ENCODE measurements at regions not wholly inside any gene's neighbourhood (a gene's known extent, or its start where the extent isn't known, plus 50 kb on each side); places are given as distances from the start of the nearest gene placed in this dataset.
"Not testable (repeated sequence)": the region's sequence is repeated elsewhere in the genome, so short reads cannot be mapped to it uniquely, and the experiment has no call there.

DNA sequence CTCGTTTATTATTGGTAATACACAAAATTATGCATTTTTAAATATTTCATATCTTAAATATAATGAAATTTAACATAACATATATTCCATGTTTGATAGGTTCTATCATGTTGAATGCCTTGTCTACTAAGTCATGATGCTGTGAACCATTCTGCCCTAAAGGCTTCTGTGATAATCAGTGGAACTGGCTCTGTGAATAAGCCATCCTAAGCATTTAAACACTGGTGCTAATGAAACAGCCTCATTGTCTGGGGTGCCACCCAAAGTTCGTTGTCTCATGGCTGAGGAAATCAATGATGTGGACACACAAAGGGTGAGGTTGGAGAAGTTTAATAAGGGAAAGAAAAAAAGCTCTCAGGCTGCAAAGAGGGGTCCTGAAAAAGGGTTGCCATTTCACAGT lies 264.7 kb upstream of the ZRANB2 start:
- DNase-seq: no peak

DNA sequence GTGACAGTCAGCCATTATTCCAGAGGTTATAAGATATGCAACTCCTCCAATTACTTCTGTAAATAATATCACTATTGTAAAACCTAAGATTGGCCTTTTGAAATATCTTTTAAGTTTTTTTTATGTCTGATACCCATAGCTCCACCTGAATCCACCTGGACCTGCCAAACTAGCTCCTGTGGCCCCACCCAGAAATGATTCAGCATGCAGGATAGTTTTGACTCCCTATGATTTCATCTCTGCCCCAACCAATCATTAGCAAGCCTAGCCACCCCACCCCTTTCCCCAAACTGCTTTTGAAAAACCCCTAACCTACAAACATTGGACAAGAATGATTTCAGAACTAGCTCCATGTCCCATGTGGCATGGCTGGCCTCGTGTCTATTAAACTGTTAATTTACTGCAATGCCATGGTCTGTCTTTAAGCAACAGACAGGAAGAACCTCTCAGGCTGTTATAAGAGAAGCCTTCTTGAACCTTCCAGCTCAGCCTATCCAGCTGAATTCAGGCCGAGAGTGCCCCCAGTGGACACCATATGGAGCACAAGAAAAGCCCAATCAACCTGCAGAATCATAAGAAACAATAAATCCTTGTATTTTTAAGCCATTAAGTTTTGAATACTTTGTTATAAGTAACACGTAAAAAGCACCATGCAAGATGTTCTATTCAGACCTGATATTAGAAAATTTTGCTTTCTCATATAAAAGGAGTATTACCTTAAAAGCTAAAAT lies 263.0 kb upstream of the ZRANB2 start:
- no peak for DNase-seq

DNA sequence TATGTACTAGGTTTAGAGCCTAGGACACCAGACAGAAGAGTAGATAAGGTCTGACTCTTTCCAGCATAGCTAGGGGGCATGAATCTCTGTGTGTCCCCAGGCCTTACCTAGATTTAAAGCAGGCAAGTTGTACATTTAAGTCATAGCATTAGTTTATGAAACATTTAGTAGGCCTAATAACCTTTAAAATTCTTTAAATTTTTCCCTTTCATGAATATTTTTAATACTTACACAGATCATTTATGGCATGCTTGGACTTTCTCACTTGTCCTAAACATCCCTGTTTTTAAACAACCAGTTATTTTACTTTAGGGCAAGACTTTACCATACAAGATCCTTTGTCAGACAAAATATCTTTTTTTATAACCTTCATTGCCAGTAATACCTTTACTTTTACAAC lies 258.4 kb upstream of the ZRANB2 start:
- no peak for DNase-seq

DNA sequence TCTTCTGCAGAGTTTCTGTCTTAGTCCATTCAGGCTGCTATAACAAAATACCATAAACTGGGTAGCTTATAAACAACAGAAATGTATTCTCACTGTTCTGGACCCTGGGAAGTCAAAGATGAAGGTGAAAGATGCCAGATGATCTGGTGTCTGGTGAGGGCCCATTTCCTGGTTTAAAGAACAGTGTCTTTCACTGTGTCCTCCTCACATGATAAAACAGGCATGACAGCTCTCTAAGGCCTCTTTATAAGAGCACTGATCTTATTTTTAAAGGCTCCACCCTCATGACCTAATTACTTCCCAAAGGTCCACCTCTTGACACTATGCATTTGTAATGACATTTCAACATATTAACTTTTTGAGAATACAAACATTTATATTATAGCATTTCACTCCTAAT lies 250.2 kb upstream of the ZRANB2 start:
- no peak for DNase-seq

DNA sequence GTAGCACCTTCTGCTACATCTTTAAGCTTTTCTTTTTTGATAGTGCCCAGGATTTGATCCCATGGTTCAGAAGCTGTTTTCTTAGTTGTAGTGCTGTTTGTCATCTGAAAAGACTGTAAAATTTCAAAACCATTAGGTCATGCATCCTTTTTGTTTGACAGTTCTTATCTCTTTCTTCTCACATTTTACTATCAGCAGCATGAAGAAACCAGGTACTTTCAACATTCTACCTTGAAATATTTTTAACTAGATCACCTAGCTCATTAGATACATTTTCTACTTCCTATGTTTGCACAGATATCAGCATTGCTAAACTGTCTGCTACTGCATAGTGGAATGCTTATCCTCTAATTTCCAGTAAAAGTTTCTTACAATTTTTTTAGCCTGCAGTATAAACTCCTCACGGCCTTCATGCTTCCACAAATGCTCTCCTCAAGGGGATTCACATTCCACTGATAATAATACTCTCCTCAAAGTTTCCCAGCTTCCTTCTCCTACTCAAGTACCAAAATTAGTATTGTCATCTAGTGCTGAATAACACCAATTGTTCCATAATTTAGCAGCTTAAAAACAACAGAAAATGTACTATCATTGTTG lies 243.9 kb upstream of the ZRANB2 start:
- no peak for DNase-seq

DNA sequence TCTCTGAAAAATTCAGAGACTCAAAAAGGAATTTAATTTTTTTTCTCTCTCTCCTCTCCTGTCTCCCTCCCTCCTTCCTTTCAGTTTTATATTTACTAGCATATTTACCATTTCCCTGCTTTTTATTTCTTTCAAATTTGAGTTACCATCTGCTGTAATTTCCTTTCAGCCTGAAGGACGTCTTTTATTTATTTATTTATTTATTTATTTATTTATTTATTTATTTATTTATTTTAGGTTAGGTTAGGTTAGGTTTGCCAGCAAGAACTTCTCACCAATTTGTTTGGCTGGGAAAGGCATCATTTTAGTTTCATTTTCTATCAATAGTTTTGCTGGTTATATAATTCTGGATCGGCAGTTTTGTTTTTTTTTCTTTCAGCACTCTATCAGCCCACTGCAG lies 231.7 kb upstream of the ZRANB2 start:
- no peak for DNase-seq

DNA sequence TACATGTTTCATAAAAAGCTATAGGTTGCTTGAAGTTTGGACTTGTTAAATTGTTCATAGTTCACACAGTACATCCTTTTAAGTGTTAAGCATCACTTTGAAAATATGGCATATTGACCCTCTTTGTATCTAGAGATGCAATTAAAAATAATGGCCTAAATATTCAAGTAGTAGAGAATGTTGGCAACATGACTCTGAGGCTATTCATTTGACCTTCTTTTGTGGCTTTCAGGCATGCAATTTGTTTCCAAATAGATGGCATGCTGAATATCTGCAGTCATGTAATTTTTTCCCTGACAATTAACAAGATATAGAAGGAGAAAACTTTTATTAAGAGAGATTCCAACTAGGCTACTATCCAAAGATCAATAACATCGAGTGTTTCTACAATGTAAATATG lies 230.5 kb upstream of the ZRANB2 start:
- no peak for DNase-seq

DNA sequence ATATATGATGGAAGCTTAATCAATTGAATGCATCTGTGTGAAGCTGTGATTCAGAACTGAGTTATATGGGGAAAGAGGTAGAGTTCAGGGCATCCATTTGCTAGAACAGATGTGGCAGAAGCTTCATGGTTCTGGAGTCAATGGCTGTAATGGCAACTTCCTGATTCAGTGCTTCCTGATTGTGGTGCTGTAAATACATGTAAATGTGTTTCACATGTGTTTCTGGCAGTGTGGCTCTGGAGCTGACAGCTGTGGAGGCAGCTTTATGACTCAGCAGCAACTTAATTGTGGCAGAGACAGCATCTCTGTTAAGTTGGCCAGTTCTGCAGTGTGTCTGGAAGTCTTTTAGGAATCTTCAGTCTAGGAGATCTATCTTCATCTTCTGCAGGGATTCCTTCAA lies 226.6 kb upstream of the ZRANB2 start:
- DNase-seq: no peak

DNA sequence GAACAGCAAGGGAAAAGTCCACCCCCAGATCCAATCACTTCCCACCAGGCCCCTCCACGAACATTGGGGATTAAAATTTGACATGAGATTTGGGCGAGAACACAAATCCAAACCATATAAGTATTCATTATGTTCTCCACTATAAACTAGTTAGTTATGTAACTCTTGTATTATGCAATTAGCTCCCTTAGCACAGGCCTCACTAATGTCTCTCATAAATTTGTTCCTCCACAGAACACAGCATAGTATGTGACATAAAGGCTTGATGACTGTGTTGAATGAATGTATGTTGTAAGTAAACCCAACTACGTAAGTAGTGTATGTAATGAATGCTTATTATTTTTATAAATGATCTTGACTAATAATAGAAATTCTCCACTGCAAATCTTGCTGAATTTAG lies 223.3 kb upstream of the ZRANB2 start:
- DNase-seq: no peak

DNA sequence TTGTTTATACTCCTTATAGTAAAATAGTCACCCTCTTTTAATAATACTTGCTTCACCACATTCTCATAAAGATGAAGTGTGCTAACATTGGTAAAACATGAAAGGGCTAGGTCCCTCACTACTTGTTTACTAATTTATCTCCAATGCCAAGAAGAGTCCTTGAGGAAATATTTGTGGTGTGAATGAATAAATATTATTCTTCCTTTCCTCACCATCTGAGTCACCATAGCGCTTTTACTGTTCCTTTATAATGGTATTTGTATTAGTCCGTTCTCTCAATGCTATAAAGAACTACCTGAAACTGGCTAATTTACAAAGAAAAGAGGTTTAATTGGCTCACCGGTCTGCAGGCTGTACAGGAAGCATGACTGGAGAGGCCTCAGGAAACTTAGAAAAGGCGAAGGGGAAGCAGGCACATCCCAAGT lies 222.8 kb upstream of the ZRANB2 start:
- peak; percentile 79 for DNase-seq

DNA sequence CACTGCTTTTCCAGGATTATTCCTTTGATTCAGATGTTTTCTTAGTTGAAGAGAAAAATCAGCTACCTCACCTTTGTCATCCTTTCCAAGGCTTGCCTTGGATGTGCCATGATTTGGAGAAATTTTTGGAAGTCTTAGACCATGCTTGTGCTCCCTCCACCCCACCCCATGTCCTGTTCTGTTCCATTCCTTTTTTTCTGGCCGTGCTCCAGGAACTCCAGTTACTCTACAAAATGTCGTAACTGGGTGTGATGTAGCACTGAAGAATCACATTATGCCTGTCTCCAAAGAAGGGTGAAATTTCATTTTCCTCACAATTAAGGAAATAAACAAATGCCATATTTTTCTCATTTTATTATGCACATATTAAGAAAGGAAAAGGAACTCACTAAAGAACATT lies 217.8 kb upstream of the ZRANB2 start:
- DNase-seq: no peak

DNA sequence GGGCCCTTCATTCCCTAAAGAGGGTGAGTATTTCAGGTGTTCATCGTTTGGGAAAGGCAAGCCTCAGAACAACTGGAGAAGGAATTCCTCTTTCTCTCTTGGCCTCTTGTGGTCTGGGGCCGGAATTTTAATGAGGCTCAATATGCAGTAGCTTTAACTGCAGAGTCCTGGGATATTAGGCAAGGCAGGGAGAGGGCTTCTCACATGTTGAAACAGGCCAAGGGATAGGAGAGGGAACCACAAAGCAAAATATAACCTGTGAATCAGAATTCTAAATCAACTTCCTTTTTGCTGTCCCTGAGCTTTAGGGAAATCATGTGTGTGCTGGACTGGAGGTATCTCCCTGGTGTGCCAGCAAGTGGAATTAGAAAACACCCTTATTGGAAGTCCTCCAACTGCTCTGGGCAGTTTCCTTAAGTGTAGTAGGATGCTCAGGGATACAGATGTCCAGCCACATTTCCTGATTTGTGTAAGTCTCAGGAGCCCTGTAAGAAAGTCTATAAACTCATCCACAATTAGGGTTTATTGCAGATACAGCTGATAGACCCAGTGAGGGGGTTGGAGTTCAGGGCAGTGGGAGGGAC lies 215.8 kb upstream of the ZRANB2 start:
- no peak for DNase-seq

DNA sequence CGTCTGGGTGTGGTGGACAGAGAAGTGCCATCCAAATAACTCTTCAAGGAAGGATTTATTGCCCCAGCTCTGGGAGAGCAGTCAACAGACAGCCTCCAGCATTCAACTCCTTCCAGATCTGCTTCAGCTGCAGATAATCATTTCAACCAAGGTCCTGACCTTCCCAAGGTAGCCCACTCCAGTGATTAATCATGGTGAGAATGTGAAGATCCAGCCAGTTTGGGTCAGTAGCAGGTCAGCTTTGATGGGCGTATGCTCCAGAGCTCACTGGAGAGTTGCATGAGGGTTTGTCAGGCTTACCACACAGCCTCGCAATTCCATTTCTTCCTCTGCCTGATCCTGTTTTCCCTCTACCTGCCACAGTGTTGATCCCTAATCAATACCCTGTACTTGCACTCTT lies 214.5 kb upstream of the ZRANB2 start:
- no peak for DNase-seq

DNA sequence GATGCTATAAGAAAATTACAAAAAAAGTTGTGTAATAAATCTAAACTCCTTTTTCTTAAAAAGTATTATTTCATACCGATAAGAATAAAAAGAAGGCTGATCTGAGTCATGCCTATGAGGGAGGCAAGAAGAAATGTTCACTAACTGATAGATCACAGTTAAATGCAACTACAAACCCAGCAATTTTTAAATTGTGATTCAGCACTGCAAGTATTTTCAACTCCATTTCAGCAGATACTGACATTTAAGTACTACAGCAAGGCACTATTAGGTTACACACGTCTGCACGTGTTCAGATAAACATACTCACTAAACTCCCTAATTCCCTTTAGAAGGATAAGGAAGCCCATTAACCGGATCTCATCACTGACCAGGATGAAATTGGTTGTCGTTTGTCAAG lies 213.3 kb upstream of the ZRANB2 start:
- DNase-seq: no peak

DNA sequence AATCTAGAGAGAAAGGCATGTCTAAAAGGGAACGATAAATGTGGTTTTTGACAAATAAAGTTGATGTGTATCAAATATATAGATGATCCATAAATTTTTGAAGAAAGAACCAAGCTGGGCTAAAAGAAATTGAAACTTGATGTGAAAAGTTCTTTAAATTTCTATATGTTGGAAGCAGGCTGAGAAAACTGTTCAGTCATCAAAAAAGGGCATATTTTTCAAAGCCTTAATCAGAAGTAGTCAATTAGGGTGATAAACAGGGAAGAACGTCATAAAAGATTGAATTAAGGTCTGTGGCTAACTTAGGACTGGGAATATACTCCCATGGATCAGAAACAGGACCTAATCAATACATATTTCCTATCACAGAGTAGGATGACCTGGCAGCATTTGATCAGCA lies 211.4 kb upstream of the ZRANB2 start:
- DNase-seq: no peak

DNA sequence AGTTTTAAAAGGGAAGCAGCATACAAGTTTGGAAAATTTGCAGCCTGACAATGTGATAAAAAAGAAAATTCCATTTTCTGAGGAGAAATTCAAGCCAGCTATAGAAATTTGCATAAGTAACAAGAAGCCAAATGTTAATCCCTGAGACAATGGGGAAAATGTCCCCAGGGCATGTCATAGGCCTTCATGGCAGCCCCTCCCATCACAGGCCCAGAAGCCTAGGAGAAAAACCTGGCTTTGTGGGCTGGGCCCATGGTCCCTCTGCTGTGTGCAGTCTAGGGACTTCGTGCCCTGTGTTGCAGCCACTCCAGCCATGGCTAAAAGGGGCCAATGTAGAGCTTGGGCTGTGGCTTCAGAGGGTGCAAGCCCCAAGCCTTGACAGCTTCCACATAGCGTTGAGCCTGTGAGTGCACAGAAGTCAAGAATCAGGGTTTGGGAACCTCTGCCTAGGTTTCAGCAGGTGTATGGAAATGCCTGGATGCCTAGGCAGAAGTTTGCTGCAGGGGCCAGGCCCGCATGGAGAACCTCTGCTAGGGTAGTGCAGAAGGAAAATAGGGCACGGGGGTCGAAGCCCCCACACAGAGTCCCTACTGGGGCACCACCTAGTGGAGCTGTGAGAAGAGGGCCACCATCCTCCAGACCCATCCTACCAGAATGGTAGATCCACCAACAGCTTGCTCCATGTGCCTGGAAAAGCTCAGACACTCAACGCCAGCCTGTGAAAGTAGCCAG lies 209.8 kb upstream of the ZRANB2 start:
- DNase-seq: not testable (repeated sequence)

DNA sequence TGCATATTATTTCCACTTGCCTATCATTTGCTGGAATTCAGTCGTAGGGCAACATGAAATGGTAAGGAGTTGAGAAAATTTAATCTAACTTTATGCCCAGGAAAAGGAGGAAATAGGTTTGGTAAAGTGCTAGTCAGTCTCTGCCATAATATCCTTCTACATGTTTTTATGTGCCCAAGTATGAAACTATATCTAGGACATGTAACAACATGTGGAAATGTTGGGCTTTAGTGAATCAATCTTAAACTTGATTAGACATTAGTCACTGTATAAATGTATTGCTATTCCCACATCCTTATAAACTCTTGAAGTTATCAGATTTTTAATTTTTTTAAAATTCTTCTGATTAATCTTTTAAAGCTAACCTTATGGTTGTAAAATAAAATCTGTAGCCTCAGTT lies 204.7 kb upstream of the ZRANB2 start:
- no peak for DNase-seq

DNA sequence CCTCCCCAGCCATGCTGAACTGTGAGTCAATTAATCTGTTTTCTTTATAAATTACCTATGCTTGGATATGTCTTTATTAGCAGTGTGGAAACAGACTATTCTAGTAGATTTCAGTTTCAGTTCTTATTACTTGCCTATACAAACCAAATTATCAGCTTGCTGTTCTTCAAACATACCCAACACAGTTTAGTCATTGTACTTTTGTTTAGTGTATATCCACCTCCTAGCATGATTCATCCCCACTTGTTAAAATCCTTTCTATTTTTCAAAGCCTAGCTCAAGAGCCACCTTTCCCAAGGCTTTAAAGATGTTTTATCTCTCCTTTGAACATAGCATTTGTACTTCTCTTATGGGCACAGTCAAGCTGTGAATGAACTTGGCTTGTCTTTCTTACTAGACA lies 195.6 kb upstream of the ZRANB2 start:
- DNase-seq: no peak

DNA sequence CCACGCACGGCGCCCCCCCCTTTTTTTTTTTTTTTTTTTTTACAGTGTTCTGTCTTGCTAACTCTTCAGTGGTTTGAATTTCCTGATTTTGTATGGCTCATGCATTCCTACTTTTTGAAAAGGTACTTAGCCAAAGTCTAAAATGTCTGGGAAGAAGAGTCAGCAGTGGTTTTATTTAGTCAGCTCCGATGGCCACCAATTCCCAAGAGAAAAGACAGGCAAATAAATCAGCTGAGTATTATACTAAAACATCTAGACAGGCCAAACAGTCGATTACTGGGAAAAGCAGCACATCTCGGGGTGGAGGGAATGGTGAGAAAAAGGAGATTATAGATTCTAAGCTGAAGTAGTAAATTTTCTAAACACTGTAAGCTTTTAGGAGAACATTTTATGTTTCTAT lies 192.5 kb upstream of the ZRANB2 start:
- DNase-seq: no peak

DNA sequence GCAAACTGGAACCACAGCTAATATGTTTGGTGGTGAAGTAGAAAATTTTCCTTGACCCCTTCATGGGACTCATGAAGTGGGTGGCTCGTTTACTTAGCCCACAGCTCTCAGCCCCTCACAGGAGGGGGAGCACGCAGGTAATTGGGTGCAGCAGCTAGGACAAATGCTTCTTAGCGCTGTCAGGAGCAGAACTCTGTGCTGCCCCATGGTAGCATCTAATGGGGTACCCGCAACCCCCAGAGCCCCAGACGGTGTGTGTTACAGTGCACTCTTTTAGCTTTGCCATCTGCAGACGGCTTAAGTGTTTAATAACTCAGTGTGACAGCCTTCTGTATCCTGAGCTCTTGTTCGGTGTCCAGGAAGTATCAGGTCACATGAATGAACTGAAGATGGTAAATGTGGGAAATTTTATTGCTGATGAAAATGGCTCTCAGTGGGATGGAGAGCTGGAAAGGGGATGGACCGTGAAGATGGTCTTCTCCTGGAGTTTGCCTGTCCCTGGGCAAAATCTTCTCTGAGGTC lies 189.6 kb upstream of the ZRANB2 start:
- no peak for DNase-seq

DNA sequence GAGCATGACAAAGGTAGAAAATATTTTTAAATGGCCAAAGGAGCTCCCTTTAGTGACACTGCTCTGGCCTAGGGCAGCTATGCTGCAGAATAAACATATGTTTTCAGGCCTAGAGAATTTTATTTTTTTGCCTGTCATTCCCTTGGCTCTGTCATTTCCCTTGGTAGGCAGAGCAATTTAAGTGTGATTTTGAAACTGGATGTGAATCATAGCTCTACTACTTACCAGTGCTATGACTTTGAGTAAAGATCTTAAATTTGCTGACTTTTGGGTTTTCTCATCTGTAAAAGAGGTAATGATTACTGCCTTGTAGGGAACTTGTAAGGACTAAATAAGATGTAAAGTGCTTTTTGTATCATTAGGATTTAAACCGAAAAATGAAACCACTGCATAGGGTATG lies 189.0 kb upstream of the ZRANB2 start:
- DNase-seq: no peak

DNA sequence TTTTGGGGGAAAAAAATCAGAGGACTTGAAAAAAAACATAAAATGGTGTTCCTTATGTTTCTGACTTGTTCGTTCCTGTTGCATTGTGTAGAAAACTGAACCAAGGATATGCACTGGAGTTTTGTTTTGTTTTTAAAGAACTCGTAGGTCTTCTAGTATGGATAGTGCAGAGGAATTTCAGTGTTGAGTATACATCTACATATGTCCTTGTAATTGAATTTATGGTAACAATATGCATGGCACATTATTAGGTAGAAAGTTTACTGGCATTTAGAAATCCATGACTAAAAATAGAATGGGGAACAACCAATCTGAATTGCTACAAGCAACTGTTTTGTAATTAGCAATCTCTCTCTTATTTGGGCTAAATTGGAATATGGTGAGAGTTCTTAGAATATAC lies 188.3 kb upstream of the ZRANB2 start:
- DNase-seq: no peak

DNA sequence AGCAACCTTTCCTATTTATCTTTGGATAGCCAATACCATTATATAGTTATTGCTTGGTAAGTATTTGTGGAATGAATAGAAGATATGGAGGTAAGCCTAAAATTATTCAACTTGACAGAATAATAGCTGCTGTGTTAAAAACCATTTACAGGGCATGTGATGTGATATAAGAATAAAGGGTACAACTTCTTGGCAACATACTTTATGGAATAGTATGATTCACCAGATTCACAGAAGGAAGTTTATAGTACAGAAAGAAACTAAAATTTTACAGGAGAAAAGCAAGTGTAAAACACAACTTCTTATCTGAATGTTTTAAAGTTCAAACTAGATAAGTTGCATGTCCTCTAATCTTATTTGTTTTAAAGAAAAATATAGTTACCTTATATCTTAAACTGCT lies 186.4 kb upstream of the ZRANB2 start:
- no peak for DNase-seq

DNA sequence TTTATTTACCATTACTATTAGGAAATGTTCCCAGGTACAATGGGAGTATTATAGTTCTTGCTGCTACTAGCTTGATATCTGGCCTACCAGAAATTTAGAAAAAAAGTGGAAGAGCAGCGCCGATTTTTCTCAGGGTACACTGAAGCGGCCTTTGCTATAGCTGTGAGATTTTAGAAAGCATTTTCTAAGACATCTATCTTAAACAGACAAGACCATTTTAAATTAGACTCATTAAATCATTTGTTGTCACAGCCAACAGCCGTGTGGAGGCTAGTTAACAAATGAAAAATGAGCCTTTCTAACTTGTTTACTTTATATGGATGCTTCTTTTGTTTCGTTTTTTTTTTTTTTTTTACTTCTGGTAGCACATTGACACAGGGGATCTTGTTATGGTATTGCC lies 183.2 kb upstream of the ZRANB2 start:
- no peak for DNase-seq

Measured in NCI-H2029 treated with DMSO at 0.1 percent for 48 hours (cell line).